ENCODE measurements at regions not wholly inside any gene's neighbourhood (a gene's known extent, or its start where the extent isn't known, plus 50 kb on each side); places are given as distances from the start of the nearest gene placed in this dataset.

- no peaks in the 10 kb centered on the region for H3K36me3 ChIP-seq (replicated peaks)
- in situ Hi-C loops (cut with MboI; ENCODE audit: low sequenced_read_pairs): no loop called here
- no peaks in the 10 kb centered on the region for H3K9me3 ChIP-seq
- no peaks in the 10 kb centered on the region for H3K4me1 ChIP-seq
- no peaks in the 10 kb centered on the region for H3K27me3 ChIP-seq (ENCODE audit: low read depth)
- no peak for DNase-seq (ENCODE audit: low spot score in 2 of 2)
- no peak overlapping the region for H3K4me3 ChIP-seq
Observed at GRCh38 chr5:18876565-18876964, 1111.4 kb downstream of the CDH18 start.

- in situ Hi-C loops (cut with MboI; ENCODE audit: low sequenced_read_pairs): no loop called here
- Histone ChIP-seq H3K9me3 (no peaks in the 10 kb centered on the region), H3K4me3 (no peak overlapping the region), H3K36me3 (replicated peaks) (no peaks in the 10 kb centered on the region), H3K27me3 (ENCODE audit: low read depth) (no peaks in the 10 kb centered on the region), H3K4me1 (no peaks in the 10 kb centered on the region)
- no peak for DNase-seq (ENCODE audit: low spot score in 2 of 2)
Observed at GRCh38 chr5:18881615-18882014, 1106.4 kb downstream of the CDH18 start.

GRCh38 chr5:18882154-18882553, 1105.8 kb downstream of the CDH18 start:
- no peak overlapping the region for H3K4me3 ChIP-seq
- DNase-seq (ENCODE audit: low spot score in 2 of 2): no peak

GRCh38 chr5:18888821-18889220, 1099.2 kb downstream of the CDH18 start:
- in situ Hi-C loops (cut with MboI; ENCODE audit: low sequenced_read_pairs): no loop called here
- H3K4me3 ChIP-seq: no peak overlapping the region
- no peaks in the 10 kb centered on the region for H3K27me3 ChIP-seq (ENCODE audit: low read depth)
- no peaks in the 10 kb centered on the region for H3K36me3 ChIP-seq (replicated peaks)
- no peaks in the 10 kb centered on the region for H3K4me1 ChIP-seq
- no peak for DNase-seq (ENCODE audit: low spot score in 2 of 2)
- H3K9me3 ChIP-seq: no peaks in the 10 kb centered on the region

More at GRCh38 chr5:18882154-18882553, 1105.8 kb downstream of the CDH18 start:
- no peaks in the 10 kb centered on the region for H3K9me3 ChIP-seq
- in situ Hi-C loops (cut with MboI; ENCODE audit: low sequenced_read_pairs): no loop called here
- H3K4me1 ChIP-seq: no peaks in the 10 kb centered on the region
- no peaks in the 10 kb centered on the region for H3K27me3 ChIP-seq (ENCODE audit: low read depth)
- no peaks in the 10 kb centered on the region for H3K36me3 ChIP-seq (replicated peaks)

- no peaks in the 10 kb centered on the region for H3K27me3 ChIP-seq (ENCODE audit: low read depth)
- no peaks in the 10 kb centered on the region for H3K36me3 ChIP-seq (replicated peaks)
- in situ Hi-C loops (cut with MboI; ENCODE audit: low sequenced_read_pairs): no loop called here
- DNase-seq (ENCODE audit: low spot score in 2 of 2): no peak
- no peak overlapping the region for H3K4me3 ChIP-seq
- H3K9me3 ChIP-seq: no peaks in the 10 kb centered on the region
- H3K4me1 ChIP-seq: no peaks in the 10 kb centered on the region
Observed at GRCh38 chr5:18900644-18901043, 1087.4 kb downstream of the CDH18 start.

DNA sequence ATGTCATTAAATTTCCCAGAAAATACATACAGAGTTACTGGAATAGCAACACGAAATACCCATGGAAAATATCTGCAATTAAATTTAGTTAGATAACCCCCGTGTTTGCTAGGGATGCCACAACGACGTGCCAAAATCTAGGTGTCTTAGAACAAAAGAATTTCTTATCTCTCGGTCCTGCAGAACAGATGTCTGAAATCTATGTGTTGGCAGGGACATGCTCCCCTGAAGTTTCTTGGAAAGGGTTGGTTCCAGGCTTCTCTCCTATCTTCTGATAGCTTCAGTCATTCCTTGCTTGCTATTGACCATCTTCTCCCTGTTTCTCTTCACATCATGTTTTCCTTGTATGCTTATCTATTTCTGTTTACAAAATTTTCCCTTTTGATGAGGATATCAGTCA, 1067.0 kb downstream of the CDH18 start:
- no peaks in the 10 kb centered on the region for H3K4me1 ChIP-seq
- no peak for DNase-seq (ENCODE audit: low spot score in 2 of 2)
- H3K9me3 ChIP-seq: no peaks in the 10 kb centered on the region
- H3K36me3 ChIP-seq (replicated peaks): no peaks in the 10 kb centered on the region
- in situ Hi-C loops (cut with MboI; ENCODE audit: low sequenced_read_pairs): no loop called here
- no peaks in the 10 kb centered on the region for H3K27me3 ChIP-seq (ENCODE audit: low read depth)
- no peak overlapping the region for H3K4me3 ChIP-seq

DNA sequence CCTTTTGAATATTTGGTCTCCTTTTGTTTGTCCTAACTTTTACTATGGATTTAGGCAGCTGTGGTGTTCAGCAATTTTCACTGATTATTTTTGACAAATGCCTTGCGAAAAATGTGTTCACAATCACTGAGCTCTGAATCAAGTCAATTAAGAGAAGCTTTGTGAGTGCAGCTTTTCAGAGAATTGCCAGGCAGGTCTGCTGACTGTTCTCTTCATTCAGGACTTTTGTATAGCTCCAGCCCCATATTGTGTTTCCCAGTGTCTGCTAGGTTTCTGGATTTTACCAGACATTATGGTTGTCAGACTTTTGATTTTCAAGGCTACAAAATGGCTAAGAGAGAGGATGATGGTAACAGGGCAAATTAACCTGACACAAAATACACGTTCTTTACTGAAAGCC, 1055.9 kb downstream of the CDH18 start:
- Histone ChIP-seq H3K36me3 (replicated peaks) (no peaks in the 10 kb centered on the region), H3K4me3 (no peak overlapping the region), H3K9me3 (no peaks in the 10 kb centered on the region), H3K4me1 (no peaks in the 10 kb centered on the region), H3K27me3 (ENCODE audit: low read depth) (no peaks in the 10 kb centered on the region)
- DNase-seq (ENCODE audit: low spot score in 2 of 2): no peak
- in situ Hi-C loops (cut with MboI; ENCODE audit: low sequenced_read_pairs): no loop called here

DNA sequence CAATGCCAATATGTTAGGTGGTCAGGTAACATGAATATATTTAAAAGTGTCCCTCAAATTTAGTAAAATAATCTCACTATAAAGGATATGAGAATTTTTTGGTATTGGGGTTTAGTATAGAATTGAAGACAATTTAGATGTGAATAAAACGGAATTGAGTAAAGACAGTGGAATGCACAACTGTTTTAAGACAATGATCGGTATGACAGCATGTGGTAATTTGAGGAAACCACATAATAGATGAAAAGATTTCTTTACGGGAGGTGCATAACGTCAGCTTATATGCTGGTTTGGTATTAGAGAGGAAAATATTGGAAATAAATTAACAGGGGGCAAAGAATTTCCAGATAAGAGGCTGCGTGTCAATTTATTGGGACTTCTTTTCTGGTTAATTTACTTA, 1043.2 kb downstream of the CDH18 start:
- Histone ChIP-seq H3K4me3 (no peak overlapping the region), H3K27me3 (ENCODE audit: low read depth) (no peaks in the 10 kb centered on the region), H3K36me3 (replicated peaks) (no peaks in the 10 kb centered on the region), H3K9me3 (no peaks in the 10 kb centered on the region), H3K4me1 (no peaks in the 10 kb centered on the region)
- in situ Hi-C loops (cut with MboI; ENCODE audit: low sequenced_read_pairs): no loop called here
- no peak for DNase-seq (ENCODE audit: low spot score in 2 of 2)

- H3K4me1 ChIP-seq: no peaks in the 10 kb centered on the region
- no peaks in the 10 kb centered on the region for H3K9me3 ChIP-seq
- in situ Hi-C loops (cut with MboI; ENCODE audit: low sequenced_read_pairs): no loop called here
- no peak overlapping the region for H3K4me3 ChIP-seq
- no peaks in the 10 kb centered on the region for H3K36me3 ChIP-seq (replicated peaks)
- no peaks in the 10 kb centered on the region for H3K27me3 ChIP-seq (ENCODE audit: low read depth)
- DNase-seq (ENCODE audit: low spot score in 2 of 2): no peak
Observed at GRCh38 chr5:18954239-18954638, 1033.8 kb downstream of the CDH18 start.

DNA sequence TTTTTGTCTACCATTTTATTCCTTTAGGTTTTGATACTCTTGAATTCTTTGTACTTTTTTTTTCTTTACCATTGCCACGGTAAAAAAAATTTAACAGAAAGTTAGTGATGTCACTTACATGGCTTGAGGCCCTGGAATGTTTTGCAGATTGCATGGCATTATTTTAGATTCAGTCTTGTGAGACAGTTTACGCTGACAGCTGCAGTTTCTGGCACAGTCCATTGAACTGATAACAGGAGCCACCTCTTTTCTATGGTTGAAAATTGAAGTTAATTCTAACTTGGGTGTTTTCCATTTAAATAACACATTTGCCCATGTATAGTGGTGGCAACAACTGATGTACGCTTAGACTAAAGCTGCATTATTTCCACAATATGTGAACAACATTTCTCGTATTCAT, 1028.5 kb downstream of the CDH18 start:
- H3K4me1 ChIP-seq: no peaks in the 10 kb centered on the region
- in situ Hi-C loops (cut with MboI; ENCODE audit: low sequenced_read_pairs): no loop called here

GRCh38 chr5:18961234-18961633, 1026.8 kb downstream of the CDH18 start:
- in situ Hi-C loops (cut with MboI; ENCODE audit: low sequenced_read_pairs): no loop called here
- H3K9me3 ChIP-seq: no peaks in the 10 kb centered on the region
- no peak for DNase-seq (ENCODE audit: low spot score in 2 of 2)
- no peaks in the 10 kb centered on the region for H3K27me3 ChIP-seq (ENCODE audit: low read depth)
- H3K4me3 ChIP-seq: no peak overlapping the region
- H3K4me1 ChIP-seq: no peaks in the 10 kb centered on the region
- no peaks in the 10 kb centered on the region for H3K36me3 ChIP-seq (replicated peaks)

More for the DNA sequence above, 1028.5 kb downstream of the CDH18 start:
- Histone ChIP-seq H3K9me3 (no peaks in the 10 kb centered on the region), H3K4me3 (no peak overlapping the region), H3K27me3 (ENCODE audit: low read depth) (no peaks in the 10 kb centered on the region), H3K36me3 (replicated peaks) (no peaks in the 10 kb centered on the region)
- DNase-seq (ENCODE audit: low spot score in 2 of 2): no peak

DNA sequence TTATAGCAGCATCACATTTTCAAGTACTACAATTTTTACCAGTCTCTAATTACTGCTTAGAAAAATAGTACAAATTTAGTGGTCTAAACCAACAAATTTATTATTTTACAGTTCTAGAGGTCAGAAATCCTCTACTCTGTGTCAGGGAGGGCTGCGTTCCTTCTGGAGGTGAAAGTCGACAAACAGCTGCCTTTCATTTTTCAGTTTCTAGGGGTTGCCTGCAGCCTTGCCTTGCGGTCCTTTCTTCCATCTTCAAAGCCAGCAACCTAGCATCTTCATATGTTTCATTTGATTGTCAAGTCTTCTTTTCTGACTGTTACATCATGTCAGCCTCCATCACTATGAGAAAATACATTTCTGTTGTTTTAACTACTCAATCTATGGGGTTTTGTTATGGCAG, 1022.1 kb downstream of the CDH18 start:
- in situ Hi-C loops (cut with MboI; ENCODE audit: low sequenced_read_pairs): no loop called here
- Histone ChIP-seq H3K4me1 (no peaks in the 10 kb centered on the region), H3K4me3 (no peak overlapping the region), H3K36me3 (replicated peaks) (no peaks in the 10 kb centered on the region), H3K27me3 (ENCODE audit: low read depth) (no peaks in the 10 kb centered on the region), H3K9me3 (no peaks in the 10 kb centered on the region)
- DNase-seq (ENCODE audit: low spot score in 2 of 2): no peak

DNA sequence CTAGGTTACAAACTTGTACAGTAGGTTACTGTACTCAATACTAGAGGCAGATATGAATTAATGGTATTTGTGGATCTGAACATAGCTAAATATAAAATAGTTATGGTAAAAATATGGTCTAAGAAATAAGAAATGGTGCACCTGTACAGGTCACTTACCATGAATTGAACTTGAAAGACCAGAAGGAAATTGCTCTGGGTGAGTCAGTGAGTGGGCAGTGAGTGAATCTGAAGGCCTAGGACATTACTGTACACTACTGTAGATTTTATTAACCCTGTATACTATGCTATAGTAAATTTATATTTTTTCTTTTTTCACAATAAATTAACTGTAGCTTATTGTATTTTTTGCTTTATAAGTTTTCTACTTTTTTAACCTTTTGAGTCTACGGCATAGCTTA, 1020.4 kb downstream of the CDH18 start:
- Histone ChIP-seq H3K4me1 (no peaks in the 10 kb centered on the region), H3K36me3 (replicated peaks) (no peaks in the 10 kb centered on the region), H3K27me3 (ENCODE audit: low read depth) (no peaks in the 10 kb centered on the region), H3K4me3 (no peak overlapping the region), H3K9me3 (no peaks in the 10 kb centered on the region)
- no peak for DNase-seq (ENCODE audit: low spot score in 2 of 2)
- in situ Hi-C loops (cut with MboI; ENCODE audit: low sequenced_read_pairs): no loop called here

- Histone ChIP-seq H3K9me3 (no peaks in the 10 kb centered on the region), H3K4me3 (no peak overlapping the region), H3K27me3 (ENCODE audit: low read depth) (no peaks in the 10 kb centered on the region), H3K4me1 (no peaks in the 10 kb centered on the region), H3K36me3 (replicated peaks) (no peaks in the 10 kb centered on the region)
- in situ Hi-C loops (cut with MboI; ENCODE audit: low sequenced_read_pairs): no loop called here
- DNase-seq (ENCODE audit: low spot score in 2 of 2): no peak
Observed at GRCh38 chr5:18968966-18969365, 1019.0 kb downstream of the CDH18 start.

GRCh38 chr5:18970000-18970399, 1018.0 kb downstream of the CDH18 start:
- Histone ChIP-seq H3K27me3 (ENCODE audit: low read depth) (no peaks in the 10 kb centered on the region), H3K4me3 (no peak overlapping the region), H3K9me3 (no peaks in the 10 kb centered on the region), H3K4me1 (no peaks in the 10 kb centered on the region), H3K36me3 (replicated peaks) (no peaks in the 10 kb centered on the region)
- no peak for DNase-seq (ENCODE audit: low spot score in 2 of 2)
- in situ Hi-C loops (cut with MboI; ENCODE audit: low sequenced_read_pairs): no loop called here

All from HAP-1 (cell line).